ENCODE measurements at regions not wholly inside any gene's neighbourhood (a gene's known extent, or its start where the extent isn't known, plus 50 kb on each side); places are given as distances from the start of the nearest gene placed in this dataset.

GRCh38 chr7:26617066-26617465 is 247.3 kb downstream of the SKAP2 start:
- TF ChIP-seq CTCF (IDR thresholded peaks at IDR 0.05) = no peak
- H3K4me1 ChIP-seq = no peaks in the 10 kb centered on the region
- no peak for ATAC-seq
- no peak overlapping the region for H3K4me3 ChIP-seq
- no peaks in the 10 kb centered on the region for H3K36me3 ChIP-seq (ENCODE audit: insufficient read depth in 1 of 2, low read depth in 1 of 2)
- no peak overlapping the region for H3K27ac ChIP-seq
- DNase-seq = no peak
- no peaks in the 10 kb centered on the region for H3K27me3 ChIP-seq (ENCODE audit: insufficient read depth in 3 of 3, low read length in 2 of 3)
- no peaks in the 10 kb centered on the region for H3K9me3 ChIP-seq
- 89 to 91% (median 89%) methylated on average over 7 of the region's 7 CpGs for WGBS, 3 donors
- intact Hi-C loops (cut with DNase I) = no loop called here
